HTR-8/SVneo (cell line): ENCODE measurements at regions not wholly inside any gene's neighbourhood (a gene's known extent, or its start where the extent isn't known, plus 50 kb on each side); places are given as distances from the start of the nearest gene placed in this dataset.
"Not testable (repeated sequence)": the region's sequence is repeated elsewhere in the genome, so short reads cannot be mapped to it uniquely, and the experiment has no call there.

Experiments
- DNase-seq: peaks from one replicate; pipeline ENCODE4 v3.0.0; 2011; ENCODE audit warnings: low spot score, mixed read lengths; ENCODE audit not compliant: insufficient read length
- FAIRE-seq: peaks from 2 replicates; lab custom pipeline; 2011; peaks lifted over from hg19 to GRCh38; lab: Jason Lieb, UNC

- FAIRE-seq, result no peak
- no peak for DNase-seq
Observed at GRCh38 chr12:65712260-65713004, 111.9 kb upstream of the HMGA2 start.

- DNase-seq, result no peak
- FAIRE-seq, result no peak
Observed at GRCh38 chr12:65715961-65716360, 108.3 kb upstream of the HMGA2 start.

- no peak for FAIRE-seq
Observed at GRCh38 chr12:65720136-65721130, 103.8 kb upstream of the HMGA2 start.

GRCh38 chr12:65721541-65722190 is 102.6 kb upstream of the HMGA2 start:
- DNase-seq (no peak), FAIRE-seq (no peak)

More at GRCh38 chr12:65720136-65721130, 103.8 kb upstream of the HMGA2 start:
- DNase-seq, result no peak

- no peak for DNase-seq
- no peak for FAIRE-seq
Observed at GRCh38 chr12:65725376-65725775, 98.9 kb upstream of the HMGA2 start.

GRCh38 chr12:65728455-65728847 is 95.8 kb upstream of the HMGA2 start:
- no peak for DNase-seq
- no peak for FAIRE-seq

- DNase-seq, result no peak
Observed at GRCh38 chr12:65728848-65729793, 95.2 kb upstream of the HMGA2 start.

GRCh38 chr12:65731771-65732170 is 92.5 kb upstream of the HMGA2 start:
- FAIRE-seq, result no peak
- no peak for DNase-seq

More at GRCh38 chr12:65728848-65729793, 95.2 kb upstream of the HMGA2 start:
- FAIRE-seq, result no peak

GRCh38 chr12:65733643-65734042 is 90.6 kb upstream of the HMGA2 start:
- not testable (repeated sequence) for DNase-seq, FAIRE-seq

GRCh38 chr12:65734226-65734625 is 90.1 kb upstream of the HMGA2 start:
- FAIRE-seq (no peak), DNase-seq (no peak)

- FAIRE-seq (no peak), DNase-seq (no peak)
Observed at GRCh38 chr12:65739606-65740005, 84.7 kb upstream of the HMGA2 start.

GRCh38 chr12:65740506-65740872 is 83.8 kb upstream of the HMGA2 start:
- FAIRE-seq, result no peak
- DNase-seq, result no peak

- FAIRE-seq, result peak; percentile 26
- peak; percentile 82 for DNase-seq
Observed at GRCh38 chr12:65740873-65741600, 83.2 kb upstream of the HMGA2 start.

GRCh38 chr12:65741656-65742017 is 82.6 kb upstream of the HMGA2 start:
- no peak for DNase-seq

GRCh38 chr12:65742018-65743010 is 82.0 kb upstream of the HMGA2 start:
- DNase-seq (peak; percentile 26), FAIRE-seq (peak; percentile 84)

More at GRCh38 chr12:65741656-65742017, 82.6 kb upstream of the HMGA2 start:
- FAIRE-seq, result no peak

GRCh38 chr12:65744236-65744840 is 79.9 kb upstream of the HMGA2 start:
- DNase-seq, FAIRE-seq: not testable (repeated sequence)

- DNase-seq (no peak), FAIRE-seq (no peak)
Observed at GRCh38 chr12:65747338-65747737, 76.9 kb upstream of the HMGA2 start.
